ENCODE measurements at regions not wholly inside any gene's neighbourhood (a gene's known extent, or its start where the extent isn't known, plus 50 kb on each side); places are given as distances from the start of the nearest gene placed in this dataset.

DNA sequence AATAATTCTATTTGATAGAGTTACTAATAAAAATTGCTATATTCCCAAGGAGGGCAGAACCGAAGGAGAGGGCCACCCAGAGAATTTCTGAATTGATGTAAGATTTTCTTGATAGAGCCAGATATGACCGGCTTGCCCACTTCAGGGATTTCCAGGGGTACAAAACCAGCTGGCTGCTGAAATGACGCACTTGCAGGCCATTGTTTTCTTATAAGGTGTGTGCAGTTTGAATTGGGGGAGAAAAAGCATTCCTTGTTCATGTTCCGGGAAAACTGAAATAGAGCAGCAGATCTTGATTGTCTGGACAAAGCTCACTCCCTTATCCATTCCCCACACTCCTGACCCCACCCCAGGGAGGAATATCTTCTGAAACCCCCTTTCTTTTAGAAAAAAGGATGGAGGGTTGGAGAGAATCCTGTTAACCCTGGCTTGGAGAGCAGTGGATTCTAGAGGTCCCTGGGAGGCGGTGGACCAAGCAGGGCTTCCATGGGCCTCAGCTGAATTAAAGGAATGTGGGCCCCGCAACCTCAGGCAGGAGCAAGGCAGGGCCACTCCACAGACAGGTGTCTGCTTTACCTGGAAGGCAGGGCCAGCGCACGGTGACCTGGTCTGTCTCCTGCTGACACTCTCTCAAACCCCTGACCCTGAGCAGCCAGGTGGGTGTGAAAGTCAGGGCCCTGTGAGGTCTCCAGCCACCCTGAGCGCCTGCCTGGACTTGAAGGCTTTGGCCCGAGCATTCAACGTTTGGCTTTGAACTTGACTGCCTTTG is 96.4 kb downstream of the TMEM170B start:
- no peak for DNase-seq
- Histone ChIP-seq H3K27me3 (no peaks in the 10 kb centered on the region), H3K4me3 (no peak overlapping the region), H3K4me1 (no peaks in the 10 kb centered on the region), H3K36me3 (no peaks in the 10 kb centered on the region), H3K9me3 (no peaks in the 10 kb centered on the region), H3K27ac (no peak overlapping the region)
- TF ChIP-seq, protein P1, sequence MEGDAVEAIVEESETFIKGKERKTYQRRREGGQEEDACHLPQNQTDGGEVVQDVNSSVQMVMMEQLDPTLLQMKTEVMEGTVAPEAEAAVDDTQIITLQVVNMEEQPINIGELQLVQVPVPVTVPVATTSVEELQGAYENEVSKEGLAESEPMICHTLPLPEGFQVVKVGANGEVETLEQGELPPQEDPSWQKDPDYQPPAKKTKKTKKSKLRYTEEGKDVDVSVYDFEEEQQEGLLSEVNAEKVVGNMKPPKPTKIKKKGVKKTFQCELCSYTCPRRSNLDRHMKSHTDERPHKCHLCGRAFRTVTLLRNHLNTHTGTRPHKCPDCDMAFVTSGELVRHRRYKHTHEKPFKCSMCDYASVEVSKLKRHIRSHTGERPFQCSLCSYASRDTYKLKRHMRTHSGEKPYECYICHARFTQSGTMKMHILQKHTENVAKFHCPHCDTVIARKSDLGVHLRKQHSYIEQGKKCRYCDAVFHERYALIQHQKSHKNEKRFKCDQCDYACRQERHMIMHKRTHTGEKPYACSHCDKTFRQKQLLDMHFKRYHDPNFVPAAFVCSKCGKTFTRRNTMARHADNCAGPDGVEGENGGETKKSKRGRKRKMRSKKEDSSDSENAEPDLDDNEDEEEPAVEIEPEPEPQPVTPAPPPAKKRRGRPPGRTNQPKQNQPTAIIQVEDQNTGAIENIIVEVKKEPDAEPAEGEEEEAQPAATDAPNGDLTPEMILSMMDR (IDR thresholded peaks at IDR 0.05), result no peak
- TF ChIP-seq POLR2A (IDR thresholded peaks at IDR 0.05), result no peak
- intact Hi-C loops (cut with DNase I), result no loop called here
- 79 to 80% methylated on average over 6 to 8 of the region's 11 CpGs for WGBS, 2 donors

GRCh38 chr6:11634948-11635347 is 97.4 kb downstream of the TMEM170B start:
- no peaks in the 10 kb centered on the region for H3K36me3 ChIP-seq
- no peak for DNase-seq
- no peaks in the 10 kb centered on the region for H3K4me1 ChIP-seq
- 80 to 96% methylated on average over 4 of the region's 4 CpGs for WGBS, 2 donors
- H3K27ac ChIP-seq, result no peak overlapping the region
- intact Hi-C loops (cut with DNase I), result no loop called here
- no peaks in the 10 kb centered on the region for H3K27me3 ChIP-seq
- no peak overlapping the region for H3K4me3 ChIP-seq
- TF ChIP-seq, protein P1 (IDR thresholded peaks at IDR 0.05), result no peak
- TF ChIP-seq POLR2A (IDR thresholded peaks at IDR 0.05), result no peak
- no peaks in the 10 kb centered on the region for H3K9me3 ChIP-seq

DNA sequence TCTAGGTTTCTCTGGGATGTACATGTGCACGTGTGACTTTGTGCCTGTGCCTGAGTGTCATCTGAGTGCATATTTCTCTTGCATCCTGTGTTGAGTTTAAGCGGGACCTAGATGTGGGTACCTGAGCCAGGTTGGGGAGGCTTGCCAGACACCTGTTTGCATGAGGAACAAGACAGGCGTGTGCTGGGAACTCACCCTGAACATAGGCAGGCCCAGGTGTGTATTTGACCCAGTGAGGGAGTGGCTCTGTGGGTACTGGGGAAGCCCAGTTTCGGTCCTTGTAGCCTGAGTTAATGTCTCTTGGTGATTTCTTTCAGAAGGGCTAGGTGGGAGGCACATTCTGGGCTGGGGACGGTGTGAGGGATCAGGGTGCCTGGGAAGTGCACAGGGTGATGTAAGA is 98.6 kb downstream of the TMEM170B start:
- H3K4me1 ChIP-seq, result no peaks in the 10 kb centered on the region
- no peak overlapping the region for H3K27ac ChIP-seq
- no peaks in the 10 kb centered on the region for H3K27me3 ChIP-seq
- intact Hi-C loops (cut with DNase I), result no loop called here
- no peaks in the 10 kb centered on the region for H3K9me3 ChIP-seq
- H3K4me3 ChIP-seq, result no peak overlapping the region
- no peaks in the 10 kb centered on the region for H3K36me3 ChIP-seq
- 85% methylated on average over 5 of the region's 5 CpGs for WGBS, 2 donors
- TF ChIP-seq, protein P1 (IDR thresholded peaks at IDR 0.05), result no peak
- TF ChIP-seq POLR2A (IDR thresholded peaks at IDR 0.05), result no peak
- no peak for DNase-seq

GRCh38 chr6:11637266-11637665 is 99.7 kb downstream of the TMEM170B start:
- intact Hi-C loops (cut with DNase I), result no loop called here
- no peaks in the 10 kb centered on the region for H3K27me3 ChIP-seq
- DNase-seq, result no peak
- no peak overlapping the region for H3K27ac ChIP-seq
- H3K9me3 ChIP-seq, result no peaks in the 10 kb centered on the region
- TF ChIP-seq POLR2A (IDR thresholded peaks at IDR 0.05), result no peak
- TF ChIP-seq, protein P1 (IDR thresholded peaks at IDR 0.05), result no peak
- 56 to 74% methylated on average over 2 of the region's 2 CpGs for WGBS, 2 donors
- H3K36me3 ChIP-seq, result no peaks in the 10 kb centered on the region
- no peak overlapping the region for H3K4me3 ChIP-seq
- no peaks in the 10 kb centered on the region for H3K4me1 ChIP-seq

DNA sequence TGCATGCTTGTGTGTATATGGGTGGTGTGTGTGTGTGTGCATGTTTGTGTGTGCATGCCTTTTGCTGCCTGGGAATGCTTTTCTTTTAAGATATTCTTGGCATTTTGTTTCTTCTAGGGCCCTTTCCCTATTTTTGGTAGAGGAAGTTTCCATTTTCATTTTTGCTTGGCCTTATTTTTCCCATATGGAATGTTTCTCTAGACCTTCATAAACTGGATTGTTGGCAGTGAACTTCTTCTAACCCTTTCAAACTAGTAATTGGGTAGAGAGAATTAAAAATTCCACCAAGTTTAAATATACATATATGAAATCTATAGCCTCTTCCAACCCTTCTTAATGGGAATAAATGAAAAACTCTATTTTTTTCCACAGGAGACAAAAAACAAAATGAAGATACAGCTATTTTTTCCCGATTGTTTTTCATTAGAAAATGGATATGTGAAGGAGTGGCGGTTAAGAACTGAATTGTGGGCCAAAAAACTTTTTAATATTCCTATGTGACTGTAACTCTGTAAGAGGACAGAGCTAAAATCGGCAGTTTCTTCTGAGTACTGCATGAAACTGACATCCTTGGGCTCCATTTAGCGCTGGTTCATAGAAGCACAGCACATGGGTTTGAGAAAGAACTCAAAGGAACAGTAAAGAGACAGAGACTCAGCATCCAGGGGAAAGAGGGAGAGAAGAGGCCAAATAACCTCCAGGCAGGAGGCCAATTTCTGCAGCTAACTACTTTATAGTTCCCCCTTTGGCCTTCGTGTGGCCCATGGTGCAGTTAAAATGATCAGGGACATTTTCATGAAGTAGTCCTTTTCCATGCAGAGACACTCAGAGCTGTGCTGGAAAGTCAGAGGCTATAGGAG is 102.1 kb downstream of the TMEM170B start:
- Histone ChIP-seq H3K4me1 (no peaks in the 10 kb centered on the region), H3K27ac (no peak overlapping the region), H3K27me3 (no peaks in the 10 kb centered on the region), H3K36me3 (no peaks in the 10 kb centered on the region), H3K9me3 (no peaks in the 10 kb centered on the region), H3K4me3 (no peak overlapping the region)
- intact Hi-C loops (cut with DNase I), result no loop called here
- WGBS, 2 donors, result 82 to 84% methylated on average over 5 of the region's 5 CpGs
- no peak for DNase-seq
- TF ChIP-seq, protein P1 (IDR thresholded peaks at IDR 0.05), result no peak
- TF ChIP-seq POLR2A (IDR thresholded peaks at IDR 0.05), result no peak
